ENCODE measurements at regions not wholly inside any gene's neighbourhood (a gene's known extent, or its start where the extent isn't known, plus 50 kb on each side); places are given as distances from the start of the nearest gene placed in this dataset.

DNA sequence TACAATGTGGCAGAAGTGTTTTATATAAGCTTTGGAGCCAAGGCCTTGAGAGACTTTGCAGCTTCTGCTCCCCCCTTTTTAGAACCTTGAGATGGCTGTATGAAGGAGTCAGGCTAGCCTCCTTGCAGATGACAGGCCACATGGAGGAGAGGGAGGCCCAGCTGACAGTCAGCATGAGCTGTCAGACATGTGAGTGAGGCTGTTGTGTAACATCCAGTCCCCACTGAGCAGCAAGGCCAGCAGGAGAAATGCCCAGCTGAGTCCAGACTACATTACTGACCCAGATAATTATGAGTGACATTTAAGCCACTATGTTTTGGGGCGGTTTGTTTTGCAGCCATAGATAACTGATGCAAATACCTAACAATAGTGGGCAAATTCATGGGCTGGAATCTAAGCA is 515.3 kb upstream of the ARX start:
- no peaks in the 10 kb centered on the region for H3K79me1 ChIP-seq (ENCODE audit: low read depth in 1 of 2, low read length in 2 of 2)
- H3K36me3 ChIP-seq (ENCODE audit: control insufficient read depth, insufficient read depth, low read length), result no peaks in the 10 kb centered on the region
- dilution Hi-C loops (cut with HindIII; ENCODE audit: low sequenced_read_pairs, unreplicated experiment) (no loop called here), in situ Hi-C loops (cut with MboI; ENCODE audit: low sequenced_read_pairs) (no loop called here), intact Hi-C loops (cut with micrococcal nuclease) (no loop called here)
- DNase-seq (peak; percentile 41), ATAC-seq (ENCODE audit: low read depth) (no peak)
- no peak overlapping the region for H3K27ac ChIP-seq (ENCODE audit: insufficient read depth, low read length)
- no peak overlapping the region for H2AFZ ChIP-seq (replicated peaks; ENCODE audit: low read length, poor library complexity)
- no peaks in the 10 kb centered on the region for H3K4me1 ChIP-seq (ENCODE audit: control insufficient read depth, insufficient read depth, low read length)
- no peaks in the 10 kb centered on the region for H3K9me3 ChIP-seq (ENCODE audit: control insufficient read depth, insufficient read depth, low read length)
- no peaks in the 10 kb centered on the region for H3K9me1 ChIP-seq (ENCODE audit: insufficient read depth, low read length)
- no peak overlapping the region for H3K18ac ChIP-seq (ENCODE audit: low read depth, low read length)
- H4K91ac ChIP-seq (ENCODE audit: insufficient read depth, low read depth, low read length), result no peak overlapping the region
- no peak overlapping the region for H3K4me3 ChIP-seq (ENCODE audit: insufficient read depth, low read depth, low read length)
- no peak overlapping the region for H3K9ac ChIP-seq (ENCODE audit: low read depth, low read length)
- H2AK9ac ChIP-seq (replicated peaks; ENCODE audit: low read depth, low read length, poor library complexity), result no peak overlapping the region
- no peak overlapping the region for H4K5ac ChIP-seq (ENCODE audit: low read depth, low read length)
- no peak overlapping the region for H2AK5ac ChIP-seq (ENCODE audit: low read depth, low read length)
- no TSS peak for BruUV-seq (replicated peaks)
- no peak overlapping the region for H3K14ac ChIP-seq (replicated peaks; ENCODE audit: low read depth, low read length)
- no peak overlapping the region for H3K56ac ChIP-seq (ENCODE audit: extremely low read depth, insufficient read depth, low read length)
- no peak overlapping the region for H2BK15ac ChIP-seq (ENCODE audit: low read depth, low read length)
- CTCF ChIA-PET, result no interaction called here
- no peak overlapping the region for H3K23ac ChIP-seq (ENCODE audit: low read depth, low read length)
- H4K20me1 ChIP-seq (ENCODE audit: insufficient read depth, low read length), result no peaks in the 10 kb centered on the region
- no peak overlapping the region for H4K8ac ChIP-seq (ENCODE audit: low read depth in 2 of 2, low read length in 2 of 2)
- H3K4me2 ChIP-seq (ENCODE audit: low read depth, low read length), result no peak overlapping the region
- POLR2A ChIA-PET (ENCODE audit: unreplicated experiment), result no interaction called here
- no peak overlapping the region for H2BK120ac ChIP-seq (ENCODE audit: low read depth, low read length)
- no peak overlapping the region for H2BK5ac ChIP-seq (ENCODE audit: low read depth, low read length, poor library complexity, severe bottlenecking)
- no peak overlapping the region for H2BK20ac ChIP-seq (ENCODE audit: low read depth, low read length)
- TF ChIP-seq RCOR1 (IDR thresholded peaks at IDR 0.05; ENCODE audit: insufficient replicate concordance, low read length) (no peak), CEBPB (IDR thresholded peaks at IDR 0.05; ENCODE audit: low read depth, low read length) (peak; percentile 60; the same call in 1 of the 2 replicates), RAD21 (IDR thresholded peaks at IDR 0.05; ENCODE audit: low read length) (no peak)
- no CpG with 5 or more reads among the region's 1 CpG for WGBS, 2 experiments (ENCODE audit: extremely low coverage in 2 of 2, insufficient read length in 1 of 2)
- no peak overlapping the region for H3K4ac ChIP-seq (ENCODE audit: low read depth, low read length)
- no peaks in the 10 kb centered on the region for H3K27me3 ChIP-seq (ENCODE audit: control insufficient read depth, insufficient read depth, low read length)

Data from IMR-90 (cell line).